ENCODE measurements at regions not wholly inside any gene's neighbourhood (a gene's known extent, or its start where the extent isn't known, plus 50 kb on each side); places are given as distances from the start of the nearest gene placed in this dataset.
A peak's percentile ranks its signal among the peaks of the same experiment; 100 is the strongest.

DNA sequence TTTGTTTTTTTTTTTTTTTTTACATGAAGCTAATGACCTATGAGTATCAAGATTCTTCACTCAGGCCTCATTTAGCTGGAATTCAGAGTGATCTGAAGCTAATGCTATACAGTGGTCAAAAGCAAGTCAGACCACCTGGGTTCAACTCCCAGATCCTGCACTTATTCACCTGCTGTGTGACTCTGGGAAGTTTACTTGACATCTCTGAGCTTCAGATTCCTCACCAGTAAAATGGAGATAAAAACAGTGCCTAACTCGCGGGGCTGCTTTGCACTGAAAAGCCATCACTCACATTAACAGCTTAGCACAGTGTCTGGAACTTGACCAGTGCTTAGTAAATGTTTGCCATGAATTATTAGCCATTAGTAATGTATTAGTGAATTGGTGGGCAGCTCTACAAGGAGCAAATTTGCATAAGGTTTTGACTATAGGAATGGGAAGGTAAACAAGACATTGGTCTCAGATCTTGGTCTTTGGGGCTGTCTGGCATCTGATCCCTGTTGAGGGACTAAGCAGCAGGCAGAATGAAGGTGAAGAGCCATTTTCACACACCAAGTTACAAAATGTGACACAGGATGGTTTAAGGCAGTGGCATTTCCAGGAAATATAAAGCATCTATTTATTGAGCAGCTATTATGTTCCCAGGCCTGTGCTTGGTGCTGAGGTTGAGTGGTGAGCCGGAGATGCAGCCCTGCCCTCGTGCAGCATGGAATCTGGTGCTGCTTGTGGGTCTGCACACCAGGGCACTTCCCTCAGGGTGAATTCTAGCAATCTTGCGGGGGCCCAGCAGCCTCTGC, 291.3 kb downstream of the RRAGC start:
- ATAC-seq (no peak), DNase-seq (ENCODE audit: missing footprints) (no peak)
- intact Hi-C loops (cut with DNase I): no loop called here

DNA sequence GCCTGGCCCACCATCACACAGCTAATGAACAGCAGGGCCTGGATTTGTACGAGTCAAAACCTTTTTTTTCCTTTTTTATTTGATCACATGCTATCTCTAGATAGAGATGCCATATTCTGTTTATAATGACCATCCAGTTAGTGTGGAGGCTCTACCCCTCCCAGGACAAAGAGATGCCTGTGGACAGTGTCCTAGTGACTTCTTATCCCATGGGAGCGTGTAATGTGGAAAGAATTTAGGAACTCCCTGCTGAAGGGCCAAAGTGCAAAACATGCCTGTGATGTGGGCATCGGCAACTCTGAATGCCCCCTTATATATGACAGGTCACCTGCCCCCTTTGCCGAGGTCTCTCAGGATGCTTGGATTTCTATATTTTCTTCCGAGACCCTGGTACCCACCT, 292.2 kb downstream of the RRAGC start:
- intact Hi-C loops (cut with DNase I): no loop called here
- DNase-seq (ENCODE audit: missing footprints): no peak
- ATAC-seq: no peak

DNA sequence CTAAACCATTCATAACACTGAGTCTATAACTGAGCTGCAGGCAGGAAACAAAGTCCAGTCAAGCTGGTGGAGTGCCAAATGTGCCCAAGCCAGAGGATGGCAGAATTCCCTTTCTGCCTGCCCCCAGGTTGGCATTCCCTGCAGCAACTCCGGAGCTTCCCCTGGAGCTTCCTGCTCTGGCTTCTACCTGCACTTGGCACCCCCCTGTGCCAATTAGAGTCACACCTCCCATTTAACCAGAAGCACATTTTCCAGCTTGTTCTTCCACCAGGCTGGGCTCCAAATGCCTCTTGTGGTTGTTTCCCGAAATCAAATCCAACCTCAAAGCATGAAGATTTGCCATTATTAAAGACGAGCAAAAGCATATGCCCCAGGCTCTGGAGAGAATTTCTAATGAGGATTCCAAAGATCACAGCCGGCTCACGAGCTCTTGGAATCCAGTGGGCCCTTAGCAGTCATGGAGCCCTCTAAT, 294.5 kb downstream of the RRAGC start:
- ATAC-seq (no peak), DNase-seq (ENCODE audit: missing footprints) (no peak)
- intact Hi-C loops (cut with DNase I): no loop called here

DNA sequence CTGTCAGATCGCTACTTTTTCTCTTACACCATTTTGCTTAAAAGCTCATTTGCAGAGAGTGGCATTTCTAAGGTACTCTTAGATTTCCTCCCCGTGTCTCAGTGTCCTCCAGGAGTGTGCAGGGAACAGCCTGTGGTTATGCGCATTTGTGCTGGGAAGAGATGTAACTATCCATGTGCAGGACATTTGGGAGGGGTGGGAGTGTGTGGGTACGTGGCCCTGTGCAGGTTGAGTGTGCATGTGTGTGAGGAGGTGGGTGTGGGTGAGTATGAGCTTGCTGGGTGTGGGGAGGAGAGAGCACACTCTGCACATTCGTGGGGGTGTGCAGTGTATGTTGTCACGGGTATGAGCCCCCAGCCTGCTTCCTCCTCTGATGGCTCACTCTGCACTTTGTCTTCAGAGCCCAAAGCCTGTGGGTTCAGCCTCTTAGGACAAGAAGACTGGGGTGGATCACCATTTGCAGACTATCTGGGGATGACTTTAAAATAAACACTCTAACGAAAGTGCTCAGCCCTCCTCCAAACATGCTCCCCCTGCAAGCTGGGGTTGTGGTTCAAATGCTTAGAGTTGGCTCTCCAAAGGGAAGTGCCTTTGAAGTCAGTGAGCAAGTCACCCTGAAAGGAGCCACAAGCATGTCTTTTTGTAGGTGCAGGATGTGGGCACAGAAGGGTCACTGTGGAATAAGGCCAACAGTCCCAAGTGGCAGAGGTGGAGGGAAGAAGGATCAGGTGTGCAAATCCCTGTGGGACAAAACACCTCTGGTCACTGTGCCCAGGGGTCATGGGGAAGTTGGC, 295.4 kb downstream of the RRAGC start:
- intact Hi-C loops (cut with DNase I): no loop called here
- DNase-seq (ENCODE audit: missing footprints) (no peak), ATAC-seq (no peak)

DNA sequence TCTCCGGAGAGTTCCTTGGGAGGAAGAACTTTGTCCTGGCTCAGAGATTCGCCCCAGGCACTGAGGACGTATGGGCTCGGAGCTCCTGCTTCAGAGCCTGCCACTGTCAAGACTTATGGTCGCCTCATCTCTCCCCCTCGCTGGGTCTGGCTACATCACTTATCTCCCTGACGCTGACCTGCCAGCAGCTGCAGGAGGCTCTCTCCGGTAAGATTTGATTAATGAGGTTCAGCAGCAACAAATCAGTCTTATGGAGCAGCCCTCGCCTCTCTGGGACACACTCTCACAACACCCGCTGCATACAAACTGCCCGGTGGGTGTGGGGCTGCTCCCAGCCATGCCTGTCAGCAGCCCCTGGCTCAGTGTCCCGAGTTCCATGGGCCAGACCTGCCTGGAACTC, 297.8 kb downstream of the RRAGC start:
- ATAC-seq (no peak), DNase-seq (ENCODE audit: missing footprints) (no peak)
- intact Hi-C loops (cut with DNase I): no loop called here

- ATAC-seq (no peak), DNase-seq (ENCODE audit: missing footprints) (no peak)
- intact Hi-C loops (cut with DNase I): no loop called here
These were observed 298.5 kb downstream of the RRAGC start for GRCh38 chr1:38561110-38561509.

- intact Hi-C loops (cut with DNase I): no loop called here
- DNase-seq (ENCODE audit: missing footprints): no peak
- no peak for ATAC-seq
These were observed 299.1 kb downstream of the RRAGC start for GRCh38 chr1:38560457-38560856.

GRCh38 chr1:38559446-38560165, 300.0 kb downstream of the RRAGC start:
- ATAC-seq: no peak
- DNase-seq (ENCODE audit: missing footprints): peak; percentile 74
- intact Hi-C loops (cut with DNase I): no loop called here

DNA sequence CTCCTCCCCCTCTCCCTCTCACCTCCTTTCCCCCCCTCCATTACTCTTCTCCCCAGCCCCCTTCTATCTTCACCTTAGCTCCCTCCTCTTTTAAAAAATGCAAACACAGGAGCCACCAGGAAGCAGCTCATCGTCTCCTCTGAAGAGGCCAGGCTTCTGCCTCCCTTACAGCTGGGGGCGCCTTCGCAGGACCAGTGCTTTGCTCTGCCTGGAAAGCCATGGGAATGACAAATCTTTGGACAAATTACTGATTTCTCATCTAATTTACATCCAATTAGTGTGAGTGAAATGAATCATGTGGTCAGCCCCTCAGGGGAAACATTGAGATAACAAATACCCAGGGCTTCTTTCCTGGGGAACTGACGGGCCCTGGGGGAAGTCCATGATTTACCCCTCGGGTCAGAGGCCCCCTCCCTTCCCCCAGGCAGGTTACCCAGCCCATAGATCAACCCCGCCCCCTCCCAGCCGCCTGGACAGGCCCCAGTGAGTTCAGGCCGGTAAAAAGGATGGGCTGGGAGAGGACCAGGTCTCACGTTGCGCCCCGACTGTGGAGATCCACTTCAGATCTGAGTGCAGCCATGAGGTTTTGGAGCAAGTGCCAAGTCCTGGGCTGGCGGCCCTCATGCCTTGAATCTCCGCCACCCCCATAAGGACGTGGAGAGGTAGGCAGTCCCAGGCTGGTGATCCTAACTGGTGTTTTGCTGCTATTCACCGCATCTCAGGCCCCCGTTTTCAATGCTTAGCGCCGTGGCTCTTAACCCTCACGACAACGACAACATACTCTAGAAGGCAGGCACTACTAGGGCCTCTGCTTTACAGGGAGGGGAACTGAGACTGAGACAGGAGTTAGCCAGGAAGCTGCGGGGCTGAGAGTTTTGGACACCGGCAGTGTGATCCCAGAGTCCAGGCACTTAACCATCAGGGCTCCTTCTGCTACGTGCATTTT, 300.8 kb downstream of the RRAGC start:
- intact Hi-C loops (cut with DNase I): no loop called here
- DNase-seq (ENCODE audit: missing footprints): no peak
- no peak for ATAC-seq

GRCh38 chr1:38558055-38558454, 301.5 kb downstream of the RRAGC start:
- DNase-seq (ENCODE audit: missing footprints) (no peak), ATAC-seq (no peak)
- intact Hi-C loops (cut with DNase I): no loop called here

DNA sequence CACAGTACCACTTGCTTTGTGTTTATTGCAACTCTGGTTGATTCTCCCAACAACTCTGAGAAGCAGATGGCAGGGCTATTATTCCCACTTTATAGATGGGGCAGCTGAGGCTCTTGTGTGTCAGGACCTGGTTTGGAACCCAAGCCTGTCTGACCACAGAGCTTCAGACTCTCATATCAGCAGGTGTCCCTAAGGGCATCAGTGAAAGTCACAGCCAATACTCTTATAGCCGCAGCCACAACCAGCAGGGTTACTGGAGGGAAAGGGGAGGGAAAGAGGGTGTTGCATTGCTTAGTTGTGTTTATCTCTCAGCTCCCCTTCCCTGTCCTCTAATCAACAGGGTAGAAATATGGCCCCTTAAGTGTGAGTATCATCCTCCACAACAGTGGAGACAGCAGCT, 304.0 kb downstream of the RRAGC start:
- ATAC-seq (no peak), DNase-seq (ENCODE audit: missing footprints) (no peak)
- intact Hi-C loops (cut with DNase I): no loop called here

DNA sequence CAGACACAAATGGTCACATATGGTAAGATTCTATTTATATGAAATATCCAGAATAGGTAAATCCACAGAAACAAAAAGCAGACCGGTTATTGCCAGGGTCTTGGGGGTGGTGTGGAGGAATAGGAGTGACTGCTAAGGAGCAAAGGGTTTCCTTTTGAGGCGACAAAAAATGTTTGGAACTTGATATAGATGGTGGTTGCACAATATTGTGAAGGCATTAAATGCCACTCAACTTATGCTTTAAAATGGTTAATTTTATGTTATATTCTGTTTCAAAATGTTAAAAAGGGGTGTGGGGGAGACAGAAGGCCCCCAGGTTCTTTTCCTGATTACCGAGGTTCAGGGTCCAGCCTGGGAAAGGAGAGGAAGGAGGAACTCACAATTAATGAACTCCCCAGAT, 304.4 kb downstream of the RRAGC start:
- DNase-seq (ENCODE audit: missing footprints) (no peak), ATAC-seq (no peak)
- intact Hi-C loops (cut with DNase I): no loop called here

- ATAC-seq: no peak
- intact Hi-C loops (cut with DNase I): no loop called here
- DNase-seq (ENCODE audit: missing footprints): no peak
These were observed 308.0 kb downstream of the RRAGC start for GRCh38 chr1:38551318-38552307.

DNA sequence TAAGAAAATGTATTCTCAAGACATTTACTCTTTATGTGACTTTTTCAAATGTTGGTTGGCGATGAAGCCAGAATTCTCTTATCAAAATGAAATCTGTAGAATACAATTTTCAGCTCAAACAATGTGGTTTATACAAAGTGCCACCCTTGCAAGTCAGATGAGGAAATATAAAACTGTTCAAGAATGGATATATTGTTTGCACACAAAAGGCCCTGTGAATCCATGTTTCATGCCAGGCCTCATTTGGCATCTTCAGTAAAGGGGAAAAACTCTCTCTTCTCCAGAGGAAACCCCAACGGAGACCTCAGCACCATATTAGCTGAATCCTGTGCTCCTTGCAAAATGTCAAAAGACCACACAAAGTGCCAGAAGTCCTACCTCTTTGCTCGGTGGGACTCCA, 310.4 kb downstream of the RRAGC start:
- ATAC-seq (no peak), DNase-seq (ENCODE audit: missing footprints) (no peak)
- intact Hi-C loops (cut with DNase I): no loop called here

DNA sequence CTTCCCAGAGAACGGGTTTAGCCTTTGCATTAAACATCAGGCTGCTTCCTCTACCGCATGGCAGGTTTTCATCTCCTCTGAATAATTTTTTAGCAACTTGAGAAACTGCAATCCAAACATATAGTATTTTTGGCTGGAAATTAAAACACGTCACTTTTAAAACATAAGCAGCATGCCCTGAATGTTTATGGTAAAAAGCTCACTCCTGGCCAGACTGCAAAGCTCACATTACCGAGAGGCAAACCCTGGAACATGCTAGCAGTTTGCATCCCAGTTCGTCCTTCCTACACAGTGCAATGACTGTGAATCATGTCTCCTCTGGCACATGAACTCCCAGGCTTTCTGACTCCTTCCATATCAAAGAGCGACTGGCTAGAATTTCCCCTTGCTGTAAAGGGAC, 312.3 kb downstream of the RRAGC start:
- ATAC-seq: no peak
- DNase-seq (ENCODE audit: missing footprints): no peak
- intact Hi-C loops (cut with DNase I): no loop called here

DNA sequence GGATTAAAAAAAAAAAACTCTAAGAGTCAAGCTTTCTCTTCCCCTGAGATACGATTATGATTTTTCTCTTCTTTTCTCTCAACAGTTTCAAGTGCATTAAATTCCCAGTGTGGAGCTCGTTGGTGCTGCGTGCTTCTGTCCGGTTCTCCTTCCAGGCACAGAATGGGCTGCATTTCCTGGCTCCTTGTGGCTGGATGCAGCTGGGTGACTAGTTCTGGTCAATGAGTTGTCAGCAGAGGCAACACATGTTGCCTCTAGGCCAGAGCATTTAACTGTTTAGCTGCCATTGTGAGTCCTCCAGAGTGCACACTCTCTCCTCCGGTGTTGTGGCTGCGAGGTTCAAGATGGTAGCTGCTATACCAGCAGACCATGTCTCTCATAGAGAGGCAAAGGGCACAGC, 312.9 kb downstream of the RRAGC start:
- ATAC-seq (no peak), DNase-seq (ENCODE audit: missing footprints) (no peak)
- intact Hi-C loops (cut with DNase I): no loop called here

DNA sequence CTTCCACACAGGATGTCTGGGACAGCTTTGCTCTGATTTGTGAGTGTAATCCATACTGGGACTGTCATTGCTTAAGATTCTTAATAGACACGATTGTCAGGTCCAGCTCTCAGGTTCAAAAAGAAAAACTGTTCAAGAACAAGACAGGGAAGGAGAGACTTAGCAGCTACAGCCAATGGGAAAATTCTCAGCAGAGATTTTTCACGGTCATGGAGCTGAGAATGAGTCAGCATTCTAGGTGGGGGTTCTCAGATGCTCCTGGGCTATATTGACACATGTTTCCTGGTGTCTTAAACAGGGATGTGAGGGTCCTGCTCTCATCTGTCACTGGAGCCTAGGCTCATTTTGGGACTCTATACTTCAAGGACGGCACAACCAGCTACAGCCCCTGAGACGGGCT, 318.3 kb downstream of the RRAGC start:
- ATAC-seq: no peak
- DNase-seq (ENCODE audit: missing footprints): no peak
- intact Hi-C loops (cut with DNase I): no loop called here

DNA sequence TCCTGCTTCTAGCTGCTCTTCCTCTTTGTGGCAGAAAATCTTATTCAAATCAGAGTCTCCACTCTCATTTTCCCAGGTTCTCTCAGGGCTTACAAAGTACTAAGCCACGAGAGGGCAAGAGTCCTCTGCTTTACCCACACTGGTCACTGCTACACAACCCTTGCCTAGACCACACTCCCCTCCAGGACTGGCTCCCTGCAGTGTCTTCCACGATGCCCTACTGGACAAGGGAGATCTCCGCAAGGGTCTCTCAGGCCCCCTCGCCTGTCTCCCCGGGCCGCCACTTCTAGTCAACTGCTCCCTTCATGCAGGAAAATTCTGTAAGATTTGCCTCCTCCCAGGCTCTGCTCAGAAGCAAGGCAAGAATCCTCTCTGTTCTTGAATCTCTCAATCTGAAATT, 319.6 kb downstream of the RRAGC start:
- peak; percentile 56 for DNase-seq (ENCODE audit: missing footprints)
- no peak for ATAC-seq
- intact Hi-C loops (cut with DNase I): no loop called here
